ENCODE measurements at regions not wholly inside any gene's neighbourhood (a gene's known extent, or its start where the extent isn't known, plus 50 kb on each side); places are given as distances from the start of the nearest gene placed in this dataset.

GRCh38 chr1:235011599-235012435 lies 116.8 kb downstream of the TOMM20 start:
- DNase-seq (ENCODE audit: low read depth in 4 of 4, low spot score in 3 of 4), result no peak

GRCh38 chr1:235011064-235011598 lies 117.5 kb downstream of the TOMM20 start:
- no peak for DNase-seq (ENCODE audit: low read depth in 4 of 4, low spot score in 3 of 4)

- no peak for DNase-seq (ENCODE audit: low read depth in 4 of 4, low spot score in 3 of 4)
Observed at GRCh38 chr1:235009561-235010306, 118.9 kb downstream of the TOMM20 start.

GRCh38 chr1:235009074-235009473 lies 119.6 kb downstream of the TOMM20 start:
- DNase-seq (ENCODE audit: low read depth in 4 of 4, low spot score in 3 of 4), result no peak

GRCh38 chr1:235008239-235008638 lies 120.4 kb downstream of the TOMM20 start:
- DNase-seq (ENCODE audit: low read depth in 4 of 4, low spot score in 3 of 4), result no peak

- no peak for DNase-seq (ENCODE audit: low read depth in 4 of 4, low spot score in 3 of 4)
Observed at GRCh38 chr1:235006816-235007215, 121.8 kb downstream of the TOMM20 start.

- DNase-seq (ENCODE audit: low read depth in 4 of 4, low spot score in 3 of 4), result no peak
Observed at GRCh38 chr1:235006132-235006721, 122.4 kb downstream of the TOMM20 start.

- no peak for DNase-seq (ENCODE audit: low read depth in 4 of 4, low spot score in 3 of 4)
Observed at GRCh38 chr1:235004840-235005391, 123.7 kb downstream of the TOMM20 start.

GRCh38 chr1:235004276-235004675 lies 124.4 kb downstream of the TOMM20 start:
- DNase-seq (ENCODE audit: low read depth in 4 of 4, low spot score in 3 of 4), result no peak

GRCh38 chr1:235002706-235003300 lies 125.8 kb downstream of the TOMM20 start:
- DNase-seq (ENCODE audit: low read depth in 4 of 4, low spot score in 3 of 4), result no peak

GRCh38 chr1:234999513-234999940 lies 129.1 kb downstream of the TOMM20 start:
- DNase-seq (ENCODE audit: low read depth in 4 of 4, low spot score in 3 of 4), result no peak

GRCh38 chr1:234997896-234998741 lies 130.5 kb downstream of the TOMM20 start:
- no peak for DNase-seq (ENCODE audit: low read depth in 4 of 4, low spot score in 3 of 4)

- DNase-seq (ENCODE audit: low read depth in 4 of 4, low spot score in 3 of 4), result no peak
Observed at GRCh38 chr1:234997201-234997895, 131.3 kb downstream of the TOMM20 start.

GRCh38 chr1:234996245-234996757 lies 132.3 kb downstream of the TOMM20 start:
- DNase-seq (ENCODE audit: low read depth in 4 of 4, low spot score in 3 of 4), result no peak

GRCh38 chr1:234994436-234995295 lies 134.0 kb downstream of the TOMM20 start:
- DNase-seq (ENCODE audit: low read depth in 4 of 4, low spot score in 3 of 4), result no peak

GRCh38 chr1:234992065-234992464 lies 136.6 kb downstream of the TOMM20 start:
- DNase-seq (ENCODE audit: low read depth in 4 of 4, low spot score in 3 of 4), result no peak

GRCh38 chr1:234990874-234991801 lies 137.5 kb downstream of the TOMM20 start:
- DNase-seq (ENCODE audit: low read depth in 4 of 4, low spot score in 3 of 4), result no peak
